Muscle of leg (tissue), 3 donors: ENCODE measurements at regions not wholly inside any gene's neighbourhood (a gene's known extent, or its start where the extent isn't known, plus 50 kb on each side); places are given as distances from the start of the nearest gene placed in this dataset.

Source experiments
- DNase-seq: peaks from one replicate; pipeline ENCODE4 v3.0.0; 2013
- H3K27ac ChIP-seq: one replicate; pipeline ENCODE4 v1.5.1; 2013; ENCODE audit warnings: mild to moderate bottlenecking, low read length, control low read depth
- H3K27me3 ChIP-seq: one replicate; pipeline ENCODE4 v1.6.1; 2013; ENCODE audit warnings: low read length; ENCODE audit not compliant: control insufficient read depth, insufficient read depth
- H3K36me3 ChIP-seq: one replicate; pipeline ENCODE4 v1.6.1; 2013; ENCODE audit warnings: low read length; ENCODE audit not compliant: control insufficient read depth, insufficient read depth
- H3K4me1 ChIP-seq: one replicate; pipeline ENCODE4 v1.6.1; 2013; ENCODE audit warnings: low read length; ENCODE audit not compliant: control insufficient read depth, insufficient read depth
- H3K4me3 ChIP-seq: one replicate; pipeline ENCODE4 v1.5.1; 2013; ENCODE audit warnings: low read length, control low read depth
- H3K9me3 ChIP-seq: replicated peaks from 2 replicates; pipeline ENCODE4 v1.6.1; 2013; ENCODE audit warnings: low read depth, low read length; ENCODE audit not compliant: control insufficient read depth
- WGBS: methylation state at CpG from one replicate; pipeline ENCODE4 v1.1.5; 2013; ENCODE audit warnings: missing lambda C conversion rate; ENCODE audit not compliant: insufficient coverage; 5-methylcytosine and 5-hydroxymethylcytosine counted together

- H3K27ac ChIP-seq, result no peak overlapping the region
- no peaks in the 10 kb centered on the region for H3K9me3 ChIP-seq
- H3K36me3 ChIP-seq, result no peaks in the 10 kb centered on the region
- 84% methylated on average over 16 of the region's 18 CpGs for WGBS
- H3K4me1 ChIP-seq, result peaks cover 34% of the 10 kb centered on the region
- H3K4me3 ChIP-seq, result no peak overlapping the region
- DNase-seq, result no peak
- no peaks in the 10 kb centered on the region for H3K27me3 ChIP-seq
These were observed 110.4 kb upstream of the RFLNA start for GRCh38 chr12:124184456-124184855.

GRCh38 chr12:124185971-124186686, 108.8 kb upstream of the RFLNA start:
- Histone ChIP-seq H3K36me3 (no peaks in the 10 kb centered on the region), H3K4me1 (peaks cover 51% of the 10 kb centered on the region), H3K27ac (no peak overlapping the region), H3K9me3 (no peaks in the 10 kb centered on the region), H3K4me3 (no peak overlapping the region), H3K27me3 (no peaks in the 10 kb centered on the region)
- 50% methylated on average over 6 of the region's 15 CpGs for WGBS
- peak; percentile 35 for DNase-seq

GRCh38 chr12:124188084-124188483, 106.8 kb upstream of the RFLNA start:
- peak overlapping the region; percentile 84 for H3K27ac ChIP-seq
- no peaks in the 10 kb centered on the region for H3K36me3 ChIP-seq
- H3K4me1 ChIP-seq, result peaks cover 50% of the 10 kb centered on the region
- H3K4me3 ChIP-seq, result no peak overlapping the region
- WGBS, result 75% methylated on average over 1 of the region's 7 CpGs
- peak; percentile 32 for DNase-seq
- no peaks in the 10 kb centered on the region for H3K9me3 ChIP-seq
- no peaks in the 10 kb centered on the region for H3K27me3 ChIP-seq

- DNase-seq, result peak; percentile 90
- no peaks in the 10 kb centered on the region for H3K36me3 ChIP-seq
- H3K4me3 ChIP-seq, result no peak overlapping the region
- H3K27me3 ChIP-seq, result no peaks in the 10 kb centered on the region
- peaks cover under 1% of the 10 kb centered on the region for H3K9me3 ChIP-seq
- H3K27ac ChIP-seq, result peak overlapping the region; percentile 84
- peaks cover 50% of the 10 kb centered on the region for H3K4me1 ChIP-seq
- 41% methylated on average over 4 of the region's 15 CpGs for WGBS
These were observed 106.1 kb upstream of the RFLNA start for GRCh38 chr12:124188561-124189405.

GRCh38 chr12:124190312-124191023, 104.4 kb upstream of the RFLNA start:
- peak overlapping the region; percentile 77 for H3K27ac ChIP-seq
- no peaks in the 10 kb centered on the region for H3K36me3 ChIP-seq
- peaks cover 50% of the 10 kb centered on the region for H3K4me1 ChIP-seq
- WGBS, result 68% methylated on average over 6 of the region's 14 CpGs
- H3K9me3 ChIP-seq, result peaks cover 2% of the 10 kb centered on the region
- H3K4me3 ChIP-seq, result no peak overlapping the region
- DNase-seq, result peak; percentile 71
- no peaks in the 10 kb centered on the region for H3K27me3 ChIP-seq

GRCh38 chr12:124191024-124191359, 103.9 kb upstream of the RFLNA start:
- Histone ChIP-seq H3K36me3 (no peaks in the 10 kb centered on the region), H3K27me3 (no peaks in the 10 kb centered on the region), H3K4me1 (peaks cover 48% of the 10 kb centered on the region), H3K4me3 (no peak overlapping the region), H3K27ac (peak overlapping the region; percentile 77), H3K9me3 (peaks cover 2% of the 10 kb centered on the region)
- peak; percentile 67 for DNase-seq
- 57% methylated on average over 3 of the region's 3 CpGs for WGBS

- H3K36me3 ChIP-seq, result no peaks in the 10 kb centered on the region
- peaks cover 5% of the 10 kb centered on the region for H3K9me3 ChIP-seq
- 55% methylated on average over 5 of the region's 12 CpGs for WGBS
- H3K27ac ChIP-seq, result no peak overlapping the region
- no peak overlapping the region for H3K4me3 ChIP-seq
- H3K4me1 ChIP-seq, result peaks cover 41% of the 10 kb centered on the region
- no peaks in the 10 kb centered on the region for H3K27me3 ChIP-seq
- DNase-seq, result no peak
These were observed 102.9 kb upstream of the RFLNA start for GRCh38 chr12:124191966-124192365.

GRCh38 chr12:124194264-124194892, 100.5 kb upstream of the RFLNA start:
- Histone ChIP-seq H3K4me1 (peaks cover 22% of the 10 kb centered on the region), H3K36me3 (no peaks in the 10 kb centered on the region), H3K27me3 (no peaks in the 10 kb centered on the region), H3K4me3 (no peak overlapping the region), H3K9me3 (peaks cover 10% of the 10 kb centered on the region), H3K27ac (no peak overlapping the region)
- DNase-seq, result no peak
- WGBS, result 65% methylated on average over 9 of the region's 15 CpGs

GRCh38 chr12:124194893-124195566, 99.9 kb upstream of the RFLNA start:
- H3K27me3 ChIP-seq, result no peaks in the 10 kb centered on the region
- no peak overlapping the region for H3K4me3 ChIP-seq
- no peaks in the 10 kb centered on the region for H3K36me3 ChIP-seq
- no peak for DNase-seq
- no peak overlapping the region for H3K27ac ChIP-seq
- H3K4me1 ChIP-seq, result peaks cover 16% of the 10 kb centered on the region
- H3K9me3 ChIP-seq, result peaks cover 10% of the 10 kb centered on the region
- WGBS, result 73% methylated on average over 16 of the region's 18 CpGs
